SK-N-SH (cell line): ENCODE measurements at regions not wholly inside any gene's neighbourhood (a gene's known extent, or its start where the extent isn't known, plus 50 kb on each side); places are given as distances from the start of the nearest gene placed in this dataset.
"Not testable (repeated sequence)": the region's sequence is repeated elsewhere in the genome, so short reads cannot be mapped to it uniquely, and the experiment has no call there.

Experiments used
- EP300 ChIP-seq, 2 experiments: IDR thresholded peaks; 2 replicates each; pipeline versions ENCODE4 v1.4.0 to v1.6.1; 2012; ENCODE audit warnings: borderline replicate concordance in 1 of 2, low read depth in 1 of 2, low read length in 1 of 2
- FOXJ3 ChIP-seq: sonication (generic); formaldehyde crosslinking; IDR thresholded peaks from 2 replicates; pipeline ENCODE4 v1.5.1; 2020; ENCODE audit warnings: mild to moderate bottlenecking, missing genetic modification reagents
- FOXM1 ChIP-seq: IDR thresholded peaks from 2 replicates; pipeline ENCODE4 v1.4.0; 2012; ENCODE audit warnings: low read depth, mild to moderate bottlenecking
- MAX ChIP-seq: IDR thresholded peaks from 2 replicates; pipeline ENCODE4 v1.4.0; 2012; ENCODE audit warnings: low read depth
- NRF1 ChIP-seq: IDR thresholded peaks from 2 replicates; pipeline ENCODE4 v1.6.1; 2012; ENCODE audit warnings: low read depth, mild to moderate bottlenecking, low read length
- PBX3 ChIP-seq: IDR thresholded peaks from 2 replicates; pipeline ENCODE4; 2012
- POLR2AphosphoS5 ChIP-seq: IDR thresholded peaks from 2 replicates; pipeline ENCODE4 v1.6.1; 2012; ENCODE audit warnings: low read depth, low read length
- RFX5 ChIP-seq: IDR thresholded peaks from 2 replicates; pipeline ENCODE4 v1.6.1; 2012; ENCODE audit warnings: mild to moderate bottlenecking, improper control_type of control experiment, low read length
- RXRA ChIP-seq: IDR thresholded peaks from 2 replicates; pipeline ENCODE4 v1.4.0; 2012; ENCODE audit warnings: low read depth, mild to moderate bottlenecking, borderline replicate concordance
- SIN3A ChIP-seq: IDR thresholded peaks from 2 replicates; pipeline ENCODE4 v1.6.1; 2012; ENCODE audit warnings: low read depth, mild to moderate bottlenecking, low read length, moderate library complexity, borderline replicate concordance
- TAF1 ChIP-seq: IDR thresholded peaks from 2 replicates; pipeline ENCODE4 v1.6.1; 2012; ENCODE audit warnings: low read depth, mild to moderate bottlenecking, low read length, moderate library complexity, borderline replicate concordance
- YY1 ChIP-seq: IDR thresholded peaks from 2 replicates; pipeline ENCODE4 v1.4.0; 2012; ENCODE audit warnings: low read depth, mild to moderate bottlenecking
- TF ChIP-seq, protein P1 (sequence below): fragments of 200-600 bp; sonication (generic); IDR thresholded peaks from 2 replicates; pipeline ENCODE4 v1.6.1; 2017; ENCODE audit warnings: antibody characterized with exemption, mild to moderate bottlenecking, moderate library complexity
- TF ChIP-seq, protein P2 (sequence below): IDR thresholded peaks from 2 replicates; pipeline ENCODE4 v1.4.0; 2012; ENCODE audit warnings: low read depth, borderline replicate concordance

DNA sequence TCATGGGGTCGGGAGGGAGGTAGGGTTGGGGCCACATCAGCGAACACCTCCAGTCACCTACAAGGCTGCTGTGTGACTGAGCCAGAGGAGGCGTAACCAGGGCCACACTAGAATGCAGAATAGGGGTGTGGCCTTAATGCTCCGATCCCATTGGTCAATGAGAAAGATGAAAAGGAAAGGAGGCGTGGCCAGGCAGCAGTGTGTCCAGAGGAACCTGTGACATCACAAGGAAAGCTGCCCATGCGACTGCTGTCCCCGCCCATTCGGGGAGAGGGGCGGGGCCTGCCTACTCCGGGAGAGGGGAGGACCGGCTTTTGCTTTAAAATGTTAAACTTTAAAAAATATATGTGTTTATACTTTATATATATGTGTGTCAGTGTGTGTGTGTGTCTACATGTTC, 150.7 kb downstream of the TBC1D2B start:
- TF ChIP-seq POLR2AphosphoS5; RFX5; FOXJ3 (CRISPR knock-in tag); YY1; EP300 (IDR thresholded peaks at IDR 0.05; ENCODE audit: borderline replicate concordance in 1 of 2, low read depth in 1 of 2, low read length in 1 of 2); PBX3; RXRA; FOXM1; NRF1; TAF1; MAX; SIN3A: not testable (repeated sequence)
- TF ChIP-seq, protein P1, sequence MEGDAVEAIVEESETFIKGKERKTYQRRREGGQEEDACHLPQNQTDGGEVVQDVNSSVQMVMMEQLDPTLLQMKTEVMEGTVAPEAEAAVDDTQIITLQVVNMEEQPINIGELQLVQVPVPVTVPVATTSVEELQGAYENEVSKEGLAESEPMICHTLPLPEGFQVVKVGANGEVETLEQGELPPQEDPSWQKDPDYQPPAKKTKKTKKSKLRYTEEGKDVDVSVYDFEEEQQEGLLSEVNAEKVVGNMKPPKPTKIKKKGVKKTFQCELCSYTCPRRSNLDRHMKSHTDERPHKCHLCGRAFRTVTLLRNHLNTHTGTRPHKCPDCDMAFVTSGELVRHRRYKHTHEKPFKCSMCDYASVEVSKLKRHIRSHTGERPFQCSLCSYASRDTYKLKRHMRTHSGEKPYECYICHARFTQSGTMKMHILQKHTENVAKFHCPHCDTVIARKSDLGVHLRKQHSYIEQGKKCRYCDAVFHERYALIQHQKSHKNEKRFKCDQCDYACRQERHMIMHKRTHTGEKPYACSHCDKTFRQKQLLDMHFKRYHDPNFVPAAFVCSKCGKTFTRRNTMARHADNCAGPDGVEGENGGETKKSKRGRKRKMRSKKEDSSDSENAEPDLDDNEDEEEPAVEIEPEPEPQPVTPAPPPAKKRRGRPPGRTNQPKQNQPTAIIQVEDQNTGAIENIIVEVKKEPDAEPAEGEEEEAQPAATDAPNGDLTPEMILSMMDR, result not testable (repeated sequence)
- TF ChIP-seq, protein P2, sequence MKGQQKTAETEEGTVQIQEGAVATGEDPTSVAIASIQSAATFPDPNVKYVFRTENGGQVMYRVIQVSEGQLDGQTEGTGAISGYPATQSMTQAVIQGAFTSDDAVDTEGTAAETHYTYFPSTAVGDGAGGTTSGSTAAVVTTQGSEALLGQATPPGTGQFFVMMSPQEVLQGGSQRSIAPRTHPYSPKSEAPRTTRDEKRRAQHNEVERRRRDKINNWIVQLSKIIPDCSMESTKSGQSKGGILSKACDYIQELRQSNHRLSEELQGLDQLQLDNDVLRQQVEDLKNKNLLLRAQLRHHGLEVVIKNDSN, result not testable (repeated sequence)
